ENCODE measurements at regions not wholly inside any gene's neighbourhood (a gene's known extent, or its start where the extent isn't known, plus 50 kb on each side); places are given as distances from the start of the nearest gene placed in this dataset.
"Not testable (repeated sequence)": the region's sequence is repeated elsewhere in the genome, so short reads cannot be mapped to it uniquely, and the experiment has no call there.

- Mint-ChIP-seq H3K4me3 (no peak overlapping the region), H3K27me3 (no peaks in the 10 kb centered on the region), H3K9me3 (ENCODE audit: insufficient read depth) (peaks cover 9% of the 10 kb centered on the region), H3K27ac (no peak overlapping the region), H3K4me1 (no peaks in the 10 kb centered on the region)
- WGBS (ENCODE audit: insufficient coverage): no CpG with 5 or more reads among the region's 1 CpG
- no peak for DNase-seq
- H3K4me1 ChIP-seq (ENCODE audit: control insufficient read depth in 2 of 2, insufficient read depth in 2 of 2, low read length in 2 of 2): no peaks in the 10 kb centered on the region
- no peak overlapping the region for H3K4me3 ChIP-seq (ENCODE audit: control extremely low read depth in 1 of 5, extremely low read depth in 1 of 5, insufficient read depth in 1 of 5, low read depth in 2 of 5, low read length in 4 of 5)
- no peak for ATAC-seq (ENCODE audit: low read depth)
- H3K27ac ChIP-seq (ENCODE audit: low read length in 2 of 2): no peak overlapping the region
- no peaks in the 10 kb centered on the region for H3K36me3 ChIP-seq (replicated peaks in 1 of 2; ENCODE audit: control extremely low read depth in 1 of 2, control insufficient read depth in 1 of 2, extremely low read depth in 1 of 2, insufficient read depth in 2 of 2, low read length in 1 of 2)
- H3K9ac ChIP-seq (ENCODE audit: low read length): no peak overlapping the region
- H3K9me3 ChIP-seq (ENCODE audit: control extremely low read depth in 1 of 3, control insufficient read depth in 2 of 3, insufficient read depth in 1 of 3, low read length in 2 of 3): peaks cover 0 to 1% (median 0%) of the 10 kb centered on the region in 3 donors
- POLR2A ChIA-PET: no interaction called here
- H3K27me3 ChIP-seq (replicated peaks in 1 of 4; ENCODE audit: control extremely low read depth in 1 of 4, control insufficient read depth in 3 of 4, insufficient read depth in 4 of 4, low read length in 3 of 4): no peaks in the 10 kb centered on the region
- no peak overlapping the region for H2AFZ ChIP-seq (ENCODE audit: insufficient read depth, low read depth, low read length, poor library complexity, severe bottlenecking)
- intact Hi-C loops (cut with micrococcal nuclease): no loop called here
- no peak overlapping the region for H3K4me2 ChIP-seq (replicated peaks; ENCODE audit: low read depth, low read length, poor library complexity, severe bottlenecking)
- TF ChIP-seq CTCF (IDR thresholded peaks at IDR 0.05): no peak
- TF ChIP-seq EZH2 (IDR thresholded peaks at IDR 0.05; ENCODE audit: borderline replicate concordance, insufficient read depth, low read depth, low read length, poor library complexity, severe bottlenecking): no peak
- CTCF ChIA-PET: no interaction called here
- no peaks in the 10 kb centered on the region for H4K20me1 ChIP-seq (ENCODE audit: control insufficient read depth, insufficient read depth, low read length, poor library complexity, severe bottlenecking)
- no peaks in the 10 kb centered on the region for H3K79me2 ChIP-seq (ENCODE audit: control insufficient read depth, insufficient read depth, low read length)
Observed at GRCh38 chr4:111362941-111363361, 740.1 kb upstream of the PITX2 start.

GRCh38 chr4:111377880-111378279 is 755.0 kb upstream of the PITX2 start:
- H3K9me3 Mint-ChIP-seq (ENCODE audit: insufficient read depth); intact Hi-C loops (cut with micrococcal nuclease); H3K4me1 ChIP-seq (ENCODE audit: control insufficient read depth in 2 of 2, insufficient read depth in 2 of 2, low read length in 2 of 2); H3K9me3 ChIP-seq (ENCODE audit: control extremely low read depth in 1 of 3, control insufficient read depth in 2 of 3, insufficient read depth in 1 of 3, low read length in 2 of 3); H3K27me3 Mint-ChIP-seq; H3K4me3 ChIP-seq (ENCODE audit: control extremely low read depth in 1 of 5, extremely low read depth in 1 of 5, insufficient read depth in 1 of 5, low read depth in 2 of 5, low read length in 4 of 5); DNase-seq; H3K4me1 Mint-ChIP-seq; H3K4me2 ChIP-seq (replicated peaks; ENCODE audit: low read depth, low read length, poor library complexity, severe bottlenecking); H3K27ac Mint-ChIP-seq; H3K9ac ChIP-seq (ENCODE audit: low read length); H3K36me3 ChIP-seq (replicated peaks in 1 of 2; ENCODE audit: control extremely low read depth in 1 of 2, control insufficient read depth in 1 of 2, extremely low read depth in 1 of 2, insufficient read depth in 2 of 2, low read length in 1 of 2); H4K20me1 ChIP-seq (ENCODE audit: control insufficient read depth, insufficient read depth, low read length, poor library complexity, severe bottlenecking); H2AFZ ChIP-seq (ENCODE audit: insufficient read depth, low read depth, low read length, poor library complexity, severe bottlenecking); H3K27ac ChIP-seq (ENCODE audit: low read length in 2 of 2); H3K27me3 ChIP-seq (replicated peaks in 1 of 4; ENCODE audit: control extremely low read depth in 1 of 4, control insufficient read depth in 3 of 4, insufficient read depth in 4 of 4, low read length in 3 of 4); POLR2A ChIA-PET; H3K4me3 Mint-ChIP-seq; ATAC-seq (ENCODE audit: low read depth); H3K79me2 ChIP-seq (ENCODE audit: control insufficient read depth, insufficient read depth, low read length): not testable (repeated sequence)
- CTCF ChIA-PET: interaction anchor here (0.6 kb wide), 1 partner anchor 53 kb away, joined by 3 read pairs; no protein-coding TSS in a partner anchor
- WGBS (ENCODE audit: insufficient coverage): 99% methylated on average over 12 of the region's 14 CpGs

Measured in B cell (primary cell).